Nephron progenitor cell (in vitro differentiated cells): ENCODE measurements at regions not wholly inside any gene's neighbourhood (a gene's known extent, or its start where the extent isn't known, plus 50 kb on each side); places are given as distances from the start of the nearest gene placed in this dataset.

Source experiments
- DNase-seq: peaks from one replicate; pipeline ENCODE4 v3.0.0; 2021
- H3K27ac Mint-ChIP-seq: 2 replicates; pipeline ENCODE4 v1.8.0; 2021; ENCODE audit warnings: mild to moderate bottlenecking, moderate library complexity, mixed read lengths
- H3K27me3 Mint-ChIP-seq: 2 replicates; pipeline ENCODE4 v1.8.0; 2021; ENCODE audit warnings: mild to moderate bottlenecking, low read depth, mixed read lengths; ENCODE audit not compliant: poor library complexity
- H3K36me3 Mint-ChIP-seq: 2 replicates; pipeline ENCODE4 v1.8.0; 2021; ENCODE audit warnings: low read depth, mixed read lengths
- H3K4me1 Mint-ChIP-seq: 2 replicates; pipeline ENCODE4 v1.8.0; 2021; ENCODE audit warnings: mixed read lengths
- H3K4me3 Mint-ChIP-seq: 2 replicates; pipeline ENCODE4 v1.8.0; 2021; ENCODE audit warnings: mild to moderate bottlenecking, moderate library complexity, mixed read lengths
- H3K9me3 Mint-ChIP-seq: 2 replicates; pipeline ENCODE4 v1.8.0; 2021; ENCODE audit warnings: mild to moderate bottlenecking, moderate library complexity, mixed read lengths
- CTCF ChIP-seq: fragments of 200-600 bp; sonication (generic); IDR thresholded peaks from 2 replicates; pipeline ENCODE4 v1.5.0; 2021; ENCODE audit warnings: antibody characterized with exemption

- H3K4me1 Mint-ChIP-seq, result no peaks in the 10 kb centered on the region
- DNase-seq, result no peak
Observed at GRCh38 chr6:84461461-84461860, 234.0 kb upstream of the CEP162 start.

GRCh38 chr6:84460491-84460890, 233.0 kb upstream of the CEP162 start:
- peaks cover 5% of the 10 kb centered on the region for H3K9me3 Mint-ChIP-seq
- no peaks in the 10 kb centered on the region for H3K36me3 Mint-ChIP-seq
- DNase-seq, result no peak
- H3K4me3 Mint-ChIP-seq, result no peak overlapping the region
- no peak overlapping the region for H3K27ac Mint-ChIP-seq
- no peak for TF ChIP-seq CTCF
- H3K27me3 Mint-ChIP-seq, result peaks cover 3% of the 10 kb centered on the region
- no peaks in the 10 kb centered on the region for H3K4me1 Mint-ChIP-seq

More at GRCh38 chr6:84461461-84461860, 234.0 kb upstream of the CEP162 start:
- Mint-ChIP-seq H3K9me3 (peaks cover 5% of the 10 kb centered on the region), H3K27ac (no peak overlapping the region), H3K4me3 (no peak overlapping the region), H3K36me3 (no peaks in the 10 kb centered on the region), H3K27me3 (peaks cover 3% of the 10 kb centered on the region)
- TF ChIP-seq CTCF, result no peak

GRCh38 chr6:84459401-84459800, 232.0 kb upstream of the CEP162 start:
- no peaks in the 10 kb centered on the region for H3K4me1 Mint-ChIP-seq
- peaks cover 3% of the 10 kb centered on the region for H3K27me3 Mint-ChIP-seq
- TF ChIP-seq CTCF, result no peak
- no peak overlapping the region for H3K27ac Mint-ChIP-seq
- no peaks in the 10 kb centered on the region for H3K36me3 Mint-ChIP-seq
- no peak for DNase-seq
- no peak overlapping the region for H3K4me3 Mint-ChIP-seq
- peaks cover 5% of the 10 kb centered on the region for H3K9me3 Mint-ChIP-seq

- Mint-ChIP-seq H3K4me3 (no peak overlapping the region), H3K27me3 (peaks cover 9% of the 10 kb centered on the region), H3K9me3 (peaks cover 1% of the 10 kb centered on the region), H3K27ac (peak overlapping the region; percentile 20), H3K36me3 (no peaks in the 10 kb centered on the region), H3K4me1 (no peaks in the 10 kb centered on the region)
- DNase-seq, result no peak
- no peak for TF ChIP-seq CTCF
Observed at GRCh38 chr6:84458271-84458670, 230.8 kb upstream of the CEP162 start.

GRCh38 chr6:84457276-84457675, 229.8 kb upstream of the CEP162 start:
- DNase-seq, result no peak
- Mint-ChIP-seq H3K4me3 (no peak overlapping the region), H3K4me1 (no peaks in the 10 kb centered on the region), H3K9me3 (no peaks in the 10 kb centered on the region), H3K27me3 (peaks cover 10% of the 10 kb centered on the region), H3K27ac (no peak overlapping the region), H3K36me3 (no peaks in the 10 kb centered on the region)
- no peak for TF ChIP-seq CTCF

GRCh38 chr6:84456803-84457202, 229.4 kb upstream of the CEP162 start:
- no peaks in the 10 kb centered on the region for H3K36me3 Mint-ChIP-seq
- peaks cover 10% of the 10 kb centered on the region for H3K27me3 Mint-ChIP-seq
- no peak overlapping the region for H3K27ac Mint-ChIP-seq
- TF ChIP-seq CTCF, result no peak
- DNase-seq, result no peak
- no peaks in the 10 kb centered on the region for H3K4me1 Mint-ChIP-seq
- H3K9me3 Mint-ChIP-seq, result no peaks in the 10 kb centered on the region
- no peak overlapping the region for H3K4me3 Mint-ChIP-seq
